H1 (cell line): ENCODE measurements at regions not wholly inside any gene's neighbourhood (a gene's known extent, or its start where the extent isn't known, plus 50 kb on each side); places are given as distances from the start of the nearest gene placed in this dataset.
A peak's percentile ranks its signal among the peaks of the same experiment; 100 is the strongest.

Source experiments
- KDM5A ChIP-seq: fragments of 200-600 bp; IDR thresholded peaks from 2 replicates; pipeline ENCODE4 v1.7.1; 2012; ENCODE audit warnings: mild to moderate bottlenecking, low read length, inconsistent platforms, mixed read lengths
- MAX ChIP-seq: IDR thresholded peaks from 2 replicates; pipeline ENCODE4 v1.6.1; 2012; ENCODE audit warnings: inconsistent platforms
- RAD21 ChIP-seq, 2 experiments: IDR thresholded peaks in 1 of 2; conservative IDR thresholded peaks in 1 of 2; 2 replicates each; pipeline ENCODE4 v1.6.1; 2011; ENCODE audit warnings: low read depth in 2 of 2, low read length in 2 of 2, improper control_type of control experiment in 1 of 2, inconsistent platforms in 1 of 2, mild to moderate bottlenecking in 1 of 2, moderate library complexity in 1 of 2
- RXRA ChIP-seq: IDR thresholded peaks from 2 replicates; pipeline ENCODE4 v1.6.1; 2011; ENCODE audit warnings: low read depth, mild to moderate bottlenecking, low read length, moderate library complexity; ENCODE audit not compliant: insufficient read depth
- TAF7 ChIP-seq: optimal IDR thresholded peaks from 2 replicates; pipeline ENCODE3; 2011; ENCODE audit warnings: low read depth, mild to moderate bottlenecking, inconsistent platforms, low read length, moderate library complexity, borderline replicate concordance

GRCh38 chr1:187631984-187632383, 803.2 kb downstream of the PLA2G4A start (continued):
- TF ChIP-seq KDM5A (no peak), TAF7 (peak; percentile 27), RAD21 (IDR thresholded peaks at IDR 0.05 in 1 of 2, conservative IDR thresholded peaks at IDR 0.05 in 1 of 2; ENCODE audit: low read depth in 2 of 2, low read length in 2 of 2) (peak in 1 of 2 experiments; percentile 8; a peak in 1 of 4 replicates), RXRA (no peak), MAX (peak; percentile 20; the same call in 1 of the 2 replicates)
